ENCODE measurements at regions not wholly inside any gene's neighbourhood (a gene's known extent, or its start where the extent isn't known, plus 50 kb on each side); places are given as distances from the start of the nearest gene placed in this dataset.

GRCh38 chr4:116870686-116871085, 214.7 kb downstream of the TRAM1L1 start:
- DNase-seq: no peak

DNA sequence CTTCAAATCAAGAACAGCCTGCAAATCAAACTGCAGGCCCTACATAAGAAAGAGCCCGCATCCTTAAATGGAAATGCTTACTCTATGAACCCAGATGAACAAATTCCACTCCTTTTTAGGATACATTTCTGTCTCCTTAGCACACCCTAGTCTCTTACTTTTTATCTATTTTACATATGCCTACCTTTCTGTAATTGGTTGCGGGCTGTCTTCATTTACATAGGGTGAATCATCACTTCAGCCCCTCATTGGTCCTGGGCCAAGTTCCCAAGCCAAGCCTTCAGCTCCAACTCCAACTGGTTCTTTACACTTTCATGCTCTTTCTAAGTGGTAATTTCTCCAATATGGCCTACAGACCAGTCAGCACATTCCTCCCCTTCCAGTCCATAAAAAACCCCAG, 219.3 kb downstream of the TRAM1L1 start:
- DNase-seq: peak; percentile 67

DNA sequence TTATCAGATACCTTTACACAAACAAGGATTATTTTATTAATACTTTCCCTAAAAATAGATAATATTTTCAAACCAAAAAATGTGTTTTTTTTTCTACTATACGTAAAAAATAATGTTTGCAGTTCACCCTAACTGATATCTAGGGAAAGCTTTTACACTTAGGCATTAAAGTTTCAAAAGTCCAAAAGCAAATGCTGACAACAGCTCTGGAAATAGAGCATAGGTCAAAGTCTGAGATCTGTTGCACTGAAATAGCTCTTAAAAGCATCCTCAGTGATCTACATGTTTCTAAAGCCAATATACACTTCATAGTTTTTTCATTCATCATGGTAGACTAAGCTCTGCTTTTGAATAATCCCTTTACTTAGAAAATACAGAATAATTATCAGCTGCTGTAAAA, 222.8 kb downstream of the TRAM1L1 start:
- DNase-seq: no peak

DNA sequence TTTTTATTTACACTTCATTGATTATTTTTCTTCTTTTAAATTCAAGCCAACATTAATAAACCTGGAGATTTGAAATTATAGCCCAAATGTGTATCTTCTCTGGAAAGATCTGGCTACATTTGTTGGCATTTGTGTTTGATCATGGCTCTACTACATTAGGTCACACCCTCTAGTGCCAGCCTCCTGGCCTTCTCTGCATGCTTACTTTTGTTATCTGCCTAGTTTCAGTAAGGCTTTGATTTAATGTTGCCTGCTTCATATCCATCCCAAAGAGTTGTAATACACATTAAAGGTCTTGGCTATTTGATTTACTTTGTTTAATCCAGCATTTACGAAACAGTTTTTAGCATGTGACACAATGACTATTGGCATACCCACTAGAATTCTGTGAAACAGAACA, 224.5 kb downstream of the TRAM1L1 start:
- no peak for DNase-seq

- no peak for DNase-seq
Measured at GRCh38 chr4:116849620-116850019, 235.8 kb downstream of the TRAM1L1 start.

- DNase-seq: no peak
Measured at GRCh38 chr4:116847616-116848015, 237.8 kb downstream of the TRAM1L1 start.

- peak; percentile 62 for DNase-seq
Measured at GRCh38 chr4:116839826-116840225, 245.6 kb downstream of the TRAM1L1 start.

GRCh38 chr4:116838609-116839008, 246.8 kb downstream of the TRAM1L1 start:
- DNase-seq: no peak

GRCh38 chr4:116829187-116829586, 256.2 kb downstream of the TRAM1L1 start:
- DNase-seq: no peak

DNA sequence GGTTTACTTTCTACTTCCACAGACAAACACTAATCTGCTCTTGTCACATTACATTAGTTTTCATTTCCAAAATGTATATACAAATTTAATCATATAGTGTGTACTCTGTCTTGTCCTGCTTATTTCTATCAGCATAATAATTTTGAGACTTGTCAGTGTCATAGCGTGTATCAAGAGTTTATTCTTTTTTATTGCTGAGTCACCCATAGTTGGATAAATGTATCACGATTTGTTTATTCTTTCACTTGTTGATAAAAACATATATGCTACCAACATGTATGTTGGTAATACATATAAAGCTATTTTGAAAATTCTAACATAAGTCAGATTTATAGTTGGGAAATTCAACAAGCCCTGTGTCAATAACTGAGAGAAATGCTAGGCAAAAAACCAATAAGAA, 261.2 kb downstream of the TRAM1L1 start:
- DNase-seq: no peak

GRCh38 chr4:116811730-116812129, 273.6 kb downstream of the TRAM1L1 start:
- DNase-seq: no peak

DNA sequence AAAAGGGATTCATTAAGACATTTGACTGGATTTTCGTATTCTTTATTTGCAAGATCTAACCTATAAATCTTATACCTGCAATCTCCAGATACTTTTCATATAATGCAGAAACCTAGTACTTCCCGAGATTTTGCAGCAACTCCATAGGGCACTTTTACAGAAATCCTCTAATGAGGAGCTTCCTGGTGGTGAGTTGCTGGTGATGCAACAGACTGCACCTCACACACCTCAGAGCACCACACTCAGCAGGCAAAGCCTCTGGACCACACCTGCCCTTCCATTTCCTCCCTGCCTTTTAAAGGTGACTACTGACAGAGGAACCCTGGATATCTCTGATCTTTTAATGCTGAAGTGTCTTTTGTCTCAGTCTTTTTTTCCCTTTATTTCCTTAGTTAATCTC, 289.4 kb downstream of the TRAM1L1 start:
- no peak for DNase-seq

DNA sequence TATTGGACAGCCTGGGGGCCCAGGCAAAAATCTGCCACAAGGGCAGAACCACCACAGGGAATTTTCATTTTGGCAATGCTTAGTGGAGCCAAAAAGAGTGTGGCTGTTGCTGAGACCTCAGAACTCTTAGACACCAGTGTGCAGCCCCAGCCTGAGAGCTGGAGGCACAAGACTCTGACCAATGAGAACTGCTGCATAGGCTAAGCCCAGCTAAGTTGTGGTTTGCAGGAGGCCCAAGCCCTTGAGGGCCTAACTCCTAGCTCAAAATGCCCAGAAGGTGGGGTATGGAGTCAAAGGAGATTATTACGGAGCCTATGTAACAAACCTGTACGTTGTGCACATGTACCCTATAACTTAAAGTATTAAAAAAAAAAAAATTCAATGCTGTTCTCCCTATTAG, 296.7 kb downstream of the TRAM1L1 start:
- no peak for DNase-seq

DNA sequence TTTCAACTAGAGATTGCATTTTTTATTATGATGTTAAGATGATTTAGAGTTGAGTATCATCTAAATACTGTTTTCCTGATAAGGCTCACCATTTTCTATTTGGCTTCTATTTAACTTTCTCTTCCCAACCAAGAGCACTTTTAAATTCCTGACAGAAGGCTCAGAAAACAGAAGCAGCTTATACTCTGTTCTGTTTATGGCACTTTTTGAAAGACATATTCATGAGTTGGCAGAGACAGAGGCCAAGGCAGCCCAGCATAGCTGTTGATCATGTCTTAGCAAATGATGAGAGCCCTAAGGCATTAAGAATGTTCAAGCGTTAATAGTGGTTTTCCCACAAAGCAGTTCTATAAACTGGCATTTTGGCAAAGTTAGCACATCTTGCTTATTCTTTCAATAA, 330.3 kb downstream of the TRAM1L1 start:
- no peak for DNase-seq

DNA sequence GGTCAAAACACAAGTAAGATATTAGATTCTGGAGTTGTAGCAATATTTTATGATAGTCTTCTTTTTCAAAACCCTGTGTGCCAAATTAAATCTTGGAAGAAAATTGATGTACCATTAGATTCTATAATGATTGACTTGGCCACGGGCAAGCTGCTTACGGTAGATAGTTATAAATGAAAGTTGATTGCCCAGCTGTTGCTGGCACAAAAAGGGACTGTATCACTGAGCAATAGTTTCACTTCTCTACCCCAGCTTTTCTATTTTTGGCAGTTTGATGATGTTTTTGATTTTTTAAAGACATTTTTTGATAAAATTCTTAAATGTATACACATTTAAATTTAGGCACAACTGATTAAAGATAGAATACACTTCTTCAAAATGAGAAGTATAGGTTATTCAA, 333.3 kb downstream of the TRAM1L1 start:
- no peak for DNase-seq

- no peak for DNase-seq
Measured at GRCh38 chr4:116736756-116737155, 348.6 kb downstream of the TRAM1L1 start.

DNA sequence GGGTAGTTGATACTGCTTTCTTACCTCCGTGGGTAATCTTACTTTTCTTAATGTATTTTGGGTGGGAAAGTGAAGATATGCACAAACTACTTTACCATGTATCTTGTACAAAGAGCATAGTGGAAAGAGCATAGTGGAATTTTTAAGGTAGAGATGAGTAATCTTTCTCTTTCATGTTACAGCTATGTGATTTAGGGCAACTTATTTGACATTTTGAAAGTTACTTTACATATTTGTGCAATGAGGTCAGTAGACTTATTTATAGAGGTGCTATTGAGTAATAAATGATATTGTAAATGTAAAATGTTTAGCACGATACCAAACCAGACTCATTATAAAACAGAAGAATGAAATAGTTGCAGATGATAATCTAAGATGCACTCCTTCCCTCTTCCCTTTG, 351.2 kb downstream of the TRAM1L1 start:
- DNase-seq: no peak

DNA sequence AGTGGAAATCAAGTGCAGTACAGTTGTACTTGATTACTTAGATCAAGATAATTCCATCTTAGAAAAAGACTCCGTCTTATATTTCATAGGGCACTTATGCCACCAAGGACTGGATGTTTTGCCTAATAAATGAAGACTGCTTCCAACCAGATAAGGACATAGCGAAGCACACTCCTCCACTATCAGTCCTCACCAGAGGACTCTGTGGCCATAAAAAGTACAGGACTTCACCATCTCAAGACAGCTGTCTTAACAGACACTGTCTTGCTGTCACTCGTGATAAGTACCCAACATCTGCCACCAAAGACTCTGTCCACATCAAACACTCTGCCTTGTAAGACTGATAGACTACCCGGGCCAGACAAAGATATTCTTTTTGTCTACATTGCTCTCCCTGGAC, 352.0 kb downstream of the TRAM1L1 start:
- no peak for DNase-seq

GRCh38 chr4:116726523-116726922, 358.9 kb downstream of the TRAM1L1 start:
- no peak for DNase-seq

DNA sequence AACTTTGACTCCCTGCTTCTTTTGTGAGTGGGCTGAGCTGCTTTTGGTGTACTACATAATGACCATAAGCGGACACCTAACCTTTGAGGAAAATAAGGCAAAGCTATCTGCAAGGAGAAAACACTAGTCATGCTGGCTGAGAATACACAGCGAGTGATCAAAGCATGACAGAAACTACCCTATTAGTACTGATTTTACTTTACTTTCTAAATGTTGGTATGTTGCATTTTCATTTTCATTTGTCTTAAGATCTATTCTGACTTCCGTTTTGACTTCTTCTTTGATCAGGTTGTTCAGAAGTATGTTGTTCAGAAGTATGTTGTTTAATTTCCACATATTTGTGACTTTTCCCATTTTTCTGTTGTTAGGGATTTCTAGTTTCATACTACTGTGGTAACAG, 361.1 kb downstream of the TRAM1L1 start:
- no peak for DNase-seq

- no peak for DNase-seq
Measured at GRCh38 chr4:116705466-116705865, 379.9 kb downstream of the TRAM1L1 start.

GRCh38 chr4:116702949-116703348, 382.4 kb downstream of the TRAM1L1 start:
- no peak for DNase-seq

DNA sequence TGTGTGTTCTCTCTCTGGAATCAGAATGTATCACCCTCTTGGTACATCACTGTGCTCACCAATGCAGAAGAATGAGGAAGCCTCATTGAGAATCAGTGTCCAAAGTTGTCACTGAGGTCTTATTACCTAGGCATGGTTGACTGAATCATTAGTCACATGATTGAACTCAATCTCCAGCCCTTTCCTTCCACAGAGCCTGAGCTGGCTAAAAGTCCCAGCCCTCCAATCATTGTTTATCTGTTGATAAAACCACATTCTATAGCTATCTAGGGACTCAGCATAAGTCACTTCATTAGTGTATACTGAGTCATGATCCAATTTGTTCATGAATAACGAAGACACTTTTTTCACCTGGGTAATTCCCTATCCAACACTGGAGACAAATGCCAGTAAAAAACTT, 396.8 kb downstream of the TRAM1L1 start:
- no peak for DNase-seq

DNA sequence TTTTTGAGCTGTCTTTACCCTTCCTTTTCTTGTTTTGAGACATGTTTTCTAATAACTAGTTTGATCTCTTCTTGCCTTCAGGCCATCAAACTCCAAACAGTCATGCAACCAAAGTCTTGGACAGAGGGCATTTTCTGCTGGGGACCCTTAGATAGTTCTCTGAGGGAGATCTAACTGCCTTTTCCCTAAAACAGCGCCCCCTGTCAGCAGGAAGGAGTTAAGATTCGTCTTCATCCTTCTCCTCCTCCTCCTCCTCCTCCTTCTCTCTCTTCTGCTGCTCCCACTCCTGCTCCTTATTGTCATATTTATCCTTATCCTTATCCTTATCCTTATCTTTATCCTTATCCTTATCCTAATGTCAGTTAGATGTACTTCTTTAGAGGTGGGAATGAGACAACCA, 417.2 kb downstream of the TRAM1L1 start:
- no peak for DNase-seq

- DNase-seq: peak; percentile 0
Measured at GRCh38 chr4:116665716-116666115, 419.7 kb downstream of the TRAM1L1 start.

GRCh38 chr4:116664198-116664597, 421.2 kb downstream of the TRAM1L1 start:
- DNase-seq: no peak
